ENCODE measurements at regions not wholly inside any gene's neighbourhood (a gene's known extent, or its start where the extent isn't known, plus 50 kb on each side); places are given as distances from the start of the nearest gene placed in this dataset.

DNA sequence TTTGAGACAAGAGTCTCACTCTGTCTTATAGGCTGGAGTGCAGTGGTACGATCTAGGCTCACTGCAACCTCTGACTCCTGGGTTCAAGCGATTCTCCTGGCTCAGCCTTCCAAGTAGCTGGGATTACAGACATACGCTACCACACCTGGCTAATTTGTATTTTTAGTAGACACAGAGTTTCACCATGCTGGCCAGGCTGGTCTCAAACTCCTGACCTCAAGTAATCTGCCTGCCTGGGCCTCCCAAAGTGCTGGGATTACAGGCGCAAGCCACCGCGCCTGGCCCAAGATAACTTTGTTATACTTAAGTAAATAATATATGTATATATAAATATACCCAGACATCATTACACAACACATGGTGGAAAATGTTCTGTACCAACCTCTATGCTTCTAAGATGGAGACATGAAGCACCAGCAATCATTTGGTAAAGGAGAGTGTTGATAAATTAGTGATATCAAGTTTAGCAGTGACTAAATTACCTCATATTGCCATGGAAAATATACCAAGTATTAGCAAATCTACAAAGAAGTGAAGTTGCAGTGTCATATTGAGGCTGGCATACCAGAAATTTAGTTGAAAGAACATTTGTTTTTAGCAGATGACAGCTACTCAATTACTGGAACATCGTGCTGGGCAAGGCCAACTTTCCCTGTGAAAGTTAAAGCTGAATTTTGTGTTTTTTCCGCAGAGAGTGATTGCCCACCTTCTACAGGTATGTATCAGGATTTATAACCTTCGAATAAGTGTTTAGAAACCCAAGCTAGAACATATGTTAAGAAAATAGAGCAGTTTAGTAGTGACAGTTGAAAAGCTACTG, 177.7 kb downstream of the MYCN start:
- no peak overlapping the region for H3K27ac ChIP-seq (ENCODE audit: low read depth, low read length)
- H3K9ac ChIP-seq (ENCODE audit: low read length in 5 of 5) = no peak overlapping the region
- peaks cover 0 to 4% (median 0%) of the 10 kb centered on the region in 5 donors for H3K9me3 ChIP-seq (ENCODE audit: control insufficient read depth in 5 of 5, low read length in 5 of 5)

DNA sequence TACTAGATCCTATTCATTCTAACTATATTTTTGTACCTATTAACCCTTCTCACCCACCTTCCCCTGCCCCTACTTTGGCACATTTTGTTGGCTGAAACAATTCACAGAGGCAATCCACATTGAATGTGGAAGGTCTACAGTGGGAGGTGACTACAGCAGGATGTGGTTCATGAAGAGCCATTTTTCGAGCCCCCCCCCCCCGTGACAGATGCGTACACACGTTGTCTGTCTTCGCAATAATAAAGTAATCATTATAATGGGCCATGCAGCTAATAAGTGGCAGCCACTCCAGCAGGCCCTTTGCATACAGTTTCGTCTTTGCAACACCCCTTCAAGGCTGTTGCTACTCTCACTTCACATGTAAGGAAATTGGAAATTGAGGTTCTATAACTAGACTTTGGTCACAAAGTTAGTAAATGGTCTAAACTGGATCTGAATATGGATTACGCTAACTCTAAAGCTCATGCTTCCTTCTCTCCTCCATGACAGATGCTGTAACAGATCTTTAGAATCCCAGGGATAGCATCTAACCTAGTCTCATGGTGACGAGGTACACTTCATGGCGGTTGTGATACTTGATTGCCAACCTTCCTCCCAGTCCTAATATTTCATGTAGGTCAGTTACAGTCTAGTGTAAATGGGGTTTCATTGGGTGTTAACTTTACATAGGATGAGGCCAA, 176.8 kb downstream of the MYCN start:
- Histone ChIP-seq H3K4me1 (ENCODE audit: control insufficient read depth in 5 of 5, insufficient read depth in 5 of 5, low read length in 5 of 5) (no peaks in the 10 kb centered on the region), H3K9me3 (ENCODE audit: control insufficient read depth in 5 of 5, low read length in 5 of 5) (peaks cover 0 to 4% (median 0%) of the 10 kb centered on the region in 5 donors), H3K36me3 (ENCODE audit: control insufficient read depth in 5 of 5, insufficient read depth in 5 of 5, low read length in 5 of 5) (no peaks in the 10 kb centered on the region), H3K4me3 (ENCODE audit: low read depth in 1 of 5, low read length in 5 of 5) (no peak overlapping the region), H3K9ac (ENCODE audit: low read length in 5 of 5) (no peak overlapping the region), H3K27ac (ENCODE audit: low read depth, low read length) (no peak overlapping the region), H3K27me3 (ENCODE audit: control insufficient read depth in 5 of 5, insufficient read depth in 4 of 5, low read length in 5 of 5) (peaks cover 0 to 11% (median 0%) of the 10 kb centered on the region in 5 donors)

More for the DNA sequence above, 177.7 kb downstream of the MYCN start:
- Histone ChIP-seq H3K36me3 (ENCODE audit: control insufficient read depth in 5 of 5, insufficient read depth in 5 of 5, low read length in 5 of 5) (no peaks in the 10 kb centered on the region), H3K4me1 (ENCODE audit: control insufficient read depth in 5 of 5, insufficient read depth in 5 of 5, low read length in 5 of 5) (no peaks in the 10 kb centered on the region), H3K27me3 (ENCODE audit: control insufficient read depth in 5 of 5, insufficient read depth in 4 of 5, low read length in 5 of 5) (peaks cover 0 to 7% (median 0%) of the 10 kb centered on the region in 5 donors), H3K4me3 (ENCODE audit: low read depth in 1 of 5, low read length in 5 of 5) (no peak overlapping the region)

- Histone ChIP-seq H3K4me1 (ENCODE audit: control insufficient read depth in 5 of 5, insufficient read depth in 5 of 5, low read length in 5 of 5) (no peaks in the 10 kb centered on the region), H3K9ac (ENCODE audit: low read length in 5 of 5) (no peak overlapping the region), H3K4me3 (ENCODE audit: low read depth in 1 of 5, low read length in 5 of 5) (no peak overlapping the region), H3K9me3 (ENCODE audit: control insufficient read depth in 5 of 5, low read length in 5 of 5) (peaks cover 0 to under 1% (median 0%) of the 10 kb centered on the region in 5 donors), H3K36me3 (ENCODE audit: control insufficient read depth in 5 of 5, insufficient read depth in 5 of 5, low read length in 5 of 5) (no peaks in the 10 kb centered on the region), H3K27me3 (ENCODE audit: control insufficient read depth in 5 of 5, insufficient read depth in 4 of 5, low read length in 5 of 5) (peaks cover 0 to 13% (median 0%) of the 10 kb centered on the region in 5 donors), H3K27ac (ENCODE audit: low read depth, low read length) (no peak overlapping the region)
These were observed 175.8 kb downstream of the MYCN start for GRCh38 chr2:16115881-16116830.

GRCh38 chr2:16115291-16115690, 174.9 kb downstream of the MYCN start:
- H3K9me3 ChIP-seq (ENCODE audit: control insufficient read depth in 5 of 5, low read length in 5 of 5) = no peaks in the 10 kb centered on the region
- no peak overlapping the region for H3K27ac ChIP-seq (ENCODE audit: low read depth, low read length)
- no peaks in the 10 kb centered on the region for H3K36me3 ChIP-seq (ENCODE audit: control insufficient read depth in 5 of 5, insufficient read depth in 5 of 5, low read length in 5 of 5)
- no peak overlapping the region for H3K9ac ChIP-seq (ENCODE audit: low read length in 5 of 5)
- no peaks in the 10 kb centered on the region for H3K4me1 ChIP-seq (ENCODE audit: control insufficient read depth in 5 of 5, insufficient read depth in 5 of 5, low read length in 5 of 5)
- H3K4me3 ChIP-seq (ENCODE audit: low read depth in 1 of 5, low read length in 5 of 5) = no peak overlapping the region
- peaks cover 0 to 13% (median 0%) of the 10 kb centered on the region in 5 donors for H3K27me3 ChIP-seq (ENCODE audit: control insufficient read depth in 5 of 5, insufficient read depth in 4 of 5, low read length in 5 of 5)

DNA sequence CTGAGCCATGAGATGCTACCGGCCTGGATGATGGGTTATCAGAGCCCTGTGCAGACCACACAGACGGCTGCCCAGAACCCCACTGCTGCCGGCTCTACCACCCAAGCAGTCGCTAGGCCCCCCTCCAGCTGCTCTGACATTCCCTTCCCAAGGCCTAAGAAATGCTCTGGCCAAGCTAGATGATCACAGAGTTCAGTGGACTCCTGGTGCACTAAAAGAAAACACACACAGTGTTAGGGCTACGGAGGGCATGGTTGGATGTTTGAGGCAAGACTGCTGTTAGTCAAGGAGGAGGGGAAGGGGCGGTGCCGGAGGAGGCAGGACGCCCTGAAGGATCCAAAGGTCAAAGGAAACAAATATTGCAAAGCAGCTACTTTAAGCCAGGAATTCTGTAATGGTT, 174.5 kb downstream of the MYCN start:
- H3K27ac ChIP-seq (ENCODE audit: low read depth, low read length) = no peak overlapping the region
- no peaks in the 10 kb centered on the region for H3K9me3 ChIP-seq (ENCODE audit: control insufficient read depth in 5 of 5, low read length in 5 of 5)
- H3K4me1 ChIP-seq (ENCODE audit: control insufficient read depth in 5 of 5, insufficient read depth in 5 of 5, low read length in 5 of 5) = no peaks in the 10 kb centered on the region
- H3K4me3 ChIP-seq (ENCODE audit: low read depth in 1 of 5, low read length in 5 of 5) = no peak overlapping the region
- H3K36me3 ChIP-seq (ENCODE audit: control insufficient read depth in 5 of 5, insufficient read depth in 5 of 5, low read length in 5 of 5) = no peaks in the 10 kb centered on the region
- no peak overlapping the region for H3K9ac ChIP-seq (ENCODE audit: low read length in 5 of 5)
- H3K27me3 ChIP-seq (ENCODE audit: control insufficient read depth in 5 of 5, insufficient read depth in 4 of 5, low read length in 5 of 5) = peaks cover 0 to 13% (median 0%) of the 10 kb centered on the region in 5 donors

DNA sequence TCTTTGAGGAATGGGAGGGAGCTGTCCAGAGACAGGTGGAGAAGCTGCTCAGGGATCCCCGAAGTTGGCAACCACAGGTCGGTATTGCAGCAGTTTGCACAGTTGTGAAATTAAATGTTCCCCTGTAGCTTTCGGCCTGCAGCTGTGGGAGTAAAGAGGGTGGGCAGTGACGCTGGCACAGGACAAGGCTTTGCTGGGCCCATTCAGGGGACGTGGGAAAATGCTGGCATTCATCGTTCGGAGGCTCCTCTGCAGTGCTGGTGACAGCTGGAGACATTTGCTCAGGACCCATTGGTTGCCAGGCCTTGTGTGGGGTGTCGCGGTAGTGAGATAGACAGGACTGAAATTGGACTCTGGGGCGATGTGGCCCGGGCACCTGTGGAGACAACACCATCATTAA, 173.7 kb downstream of the MYCN start:
- no peak overlapping the region for H3K4me3 ChIP-seq (ENCODE audit: low read depth in 1 of 5, low read length in 5 of 5)
- no peak overlapping the region for H3K9ac ChIP-seq (ENCODE audit: low read length in 5 of 5)
- H3K27me3 ChIP-seq (ENCODE audit: control insufficient read depth in 5 of 5, insufficient read depth in 4 of 5, low read length in 5 of 5) = peaks cover 0 to 13% (median 0%) of the 10 kb centered on the region in 5 donors
- H3K27ac ChIP-seq (ENCODE audit: low read depth, low read length) = no peak overlapping the region
- no peaks in the 10 kb centered on the region for H3K4me1 ChIP-seq (ENCODE audit: control insufficient read depth in 5 of 5, insufficient read depth in 5 of 5, low read length in 5 of 5)
- H3K9me3 ChIP-seq (ENCODE audit: control insufficient read depth in 5 of 5, low read length in 5 of 5) = no peaks in the 10 kb centered on the region
- no peaks in the 10 kb centered on the region for H3K36me3 ChIP-seq (ENCODE audit: control insufficient read depth in 5 of 5, insufficient read depth in 5 of 5, low read length in 5 of 5)

DNA sequence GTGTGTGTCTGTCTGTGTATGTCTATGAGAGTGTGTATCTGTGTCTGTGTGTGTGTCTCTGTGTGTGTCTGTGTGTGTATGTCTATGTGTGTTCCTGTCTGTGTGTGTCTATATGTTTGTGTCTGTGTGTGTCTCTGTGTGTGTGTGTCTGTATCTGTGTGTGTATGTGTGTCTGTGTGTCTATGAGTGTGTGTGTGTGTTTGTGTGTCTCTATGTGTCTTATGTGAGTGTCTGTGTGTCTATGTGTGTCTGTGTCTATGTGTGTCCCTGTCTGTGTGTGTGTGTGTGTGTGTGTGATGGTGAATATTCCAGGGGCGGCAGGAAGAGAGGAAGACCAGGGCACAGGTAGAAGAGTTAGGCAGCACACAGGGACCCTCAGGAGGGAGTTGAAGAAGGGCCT, 173.2 kb downstream of the MYCN start:
- Histone ChIP-seq H3K4me1 (ENCODE audit: control insufficient read depth in 5 of 5, insufficient read depth in 5 of 5, low read length in 5 of 5) (no peaks in the 10 kb centered on the region), H3K36me3 (ENCODE audit: control insufficient read depth in 5 of 5, insufficient read depth in 5 of 5, low read length in 5 of 5) (no peaks in the 10 kb centered on the region), H3K27ac (ENCODE audit: low read depth, low read length) (no peak overlapping the region), H3K9me3 (ENCODE audit: control insufficient read depth in 5 of 5, low read length in 5 of 5) (no peaks in the 10 kb centered on the region), H3K27me3 (ENCODE audit: control insufficient read depth in 5 of 5, insufficient read depth in 4 of 5, low read length in 5 of 5) (peaks cover 0 to 13% (median 0%) of the 10 kb centered on the region in 5 donors), H3K4me3 (ENCODE audit: low read depth in 1 of 5, low read length in 5 of 5) (no peak overlapping the region), H3K9ac (ENCODE audit: low read length in 5 of 5) (no peak overlapping the region)

- no peak overlapping the region for H3K4me3 ChIP-seq (ENCODE audit: low read depth in 1 of 5, low read length in 5 of 5)
- H3K9me3 ChIP-seq (ENCODE audit: control insufficient read depth in 5 of 5, low read length in 5 of 5) = no peaks in the 10 kb centered on the region
- H3K27me3 ChIP-seq (ENCODE audit: control insufficient read depth in 5 of 5, insufficient read depth in 4 of 5, low read length in 5 of 5) = peaks cover 0 to 13% (median 0%) of the 10 kb centered on the region in 5 donors
- no peak overlapping the region for H3K27ac ChIP-seq (ENCODE audit: low read depth, low read length)
- H3K4me1 ChIP-seq (ENCODE audit: control insufficient read depth in 5 of 5, insufficient read depth in 5 of 5, low read length in 5 of 5) = no peaks in the 10 kb centered on the region
- H3K9ac ChIP-seq (ENCODE audit: low read length in 5 of 5) = no peak overlapping the region
- H3K36me3 ChIP-seq (ENCODE audit: control insufficient read depth in 5 of 5, insufficient read depth in 5 of 5, low read length in 5 of 5) = no peaks in the 10 kb centered on the region
These were observed 172.7 kb downstream of the MYCN start for GRCh38 chr2:16112972-16113560.

DNA sequence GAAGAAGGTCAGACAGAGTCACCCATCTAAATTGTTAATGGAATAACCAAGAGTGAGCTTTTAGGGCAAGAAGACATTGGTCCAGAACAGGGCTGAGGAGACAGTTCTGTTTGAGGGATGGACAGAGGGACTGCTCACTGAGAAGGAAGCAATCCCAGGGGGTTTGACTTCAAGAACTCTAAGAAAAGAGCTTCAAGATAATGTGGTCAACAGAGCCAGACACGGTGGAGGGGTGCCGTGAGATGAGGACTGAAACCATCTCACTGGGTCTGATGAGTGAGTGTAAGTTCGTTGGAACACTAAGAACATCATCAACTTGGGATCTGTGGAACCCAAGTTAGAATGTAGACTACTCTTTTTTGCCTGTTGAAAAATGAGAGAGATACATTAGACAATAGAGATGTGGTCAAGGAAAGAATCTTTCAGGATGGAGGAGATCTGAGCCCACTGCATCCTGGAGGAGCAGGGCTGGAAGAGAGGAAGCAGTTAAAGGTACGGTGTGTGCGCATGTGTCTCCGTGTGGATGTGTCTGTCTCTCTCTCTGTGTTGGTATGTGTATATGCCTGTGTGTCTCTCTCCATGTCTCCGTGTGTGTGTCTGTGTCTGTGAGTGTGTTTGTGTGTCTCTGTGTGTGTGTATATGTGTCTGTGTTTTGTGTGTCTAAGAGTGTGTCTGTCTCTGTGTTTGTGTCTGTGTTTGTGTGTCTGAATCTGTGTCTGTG, 172.1 kb downstream of the MYCN start:
- no peaks in the 10 kb centered on the region for H3K36me3 ChIP-seq (ENCODE audit: control insufficient read depth in 5 of 5, insufficient read depth in 5 of 5, low read length in 5 of 5)
- no peaks in the 10 kb centered on the region for H3K9me3 ChIP-seq (ENCODE audit: control insufficient read depth in 5 of 5, low read length in 5 of 5)
- H3K4me1 ChIP-seq (ENCODE audit: control insufficient read depth in 5 of 5, insufficient read depth in 5 of 5, low read length in 5 of 5) = no peaks in the 10 kb centered on the region
- H3K27me3 ChIP-seq (ENCODE audit: control insufficient read depth in 5 of 5, insufficient read depth in 4 of 5, low read length in 5 of 5) = peaks cover 0 to 13% (median 3%) of the 10 kb centered on the region in 5 donors
- no peak overlapping the region for H3K4me3 ChIP-seq (ENCODE audit: low read depth in 1 of 5, low read length in 5 of 5)
- H3K27ac ChIP-seq (ENCODE audit: low read depth, low read length) = no peak overlapping the region
- H3K9ac ChIP-seq (ENCODE audit: low read length in 5 of 5) = no peak overlapping the region
